Keratinocyte (primary cell): ENCODE measurements at regions not wholly inside any gene's neighbourhood (a gene's known extent, or its start where the extent isn't known, plus 50 kb on each side); places are given as distances from the start of the nearest gene placed in this dataset.
A peak's percentile ranks its signal among the peaks of the same experiment; 100 is the strongest.

Source experiments
- DNase-seq: peaks from one replicate; pipeline ENCODE4 v3.0.0-alpha.2; 2011; ENCODE audit warnings: low read depth, missing footprints, low spot score
- FAIRE-seq: peaks from 2 replicates; lab custom pipeline; 2011; peaks lifted over from hg19 to GRCh38; lab: Jason Lieb, UNC
- H2AFZ ChIP-seq: 2 replicates; pipeline ENCODE4 v1.6.0; 2012; ENCODE audit warnings: low read length, control low read depth, inconsistent platforms; ENCODE audit not compliant: control insufficient read depth
- H3K27ac ChIP-seq: 2 replicates; pipeline ENCODE4 v1.5.1; 2011; ENCODE audit warnings: low read length; ENCODE audit not compliant: control insufficient read depth, insufficient read depth
- H3K27me3 ChIP-seq: 3 replicates; pipeline ENCODE4 v1.6.0; 2011; ENCODE audit warnings: low read length; ENCODE audit not compliant: control insufficient read depth, insufficient read depth; ENCODE audit errors: extremely low read depth
- H3K36me3 ChIP-seq, 2 experiments: 2 replicates in 1 of 2; 3 replicates in 1 of 2; pipeline ENCODE4 v1.5.1; 2011; ENCODE audit warnings: low read length in 2 of 2, mild to moderate bottlenecking in 1 of 2; ENCODE audit not compliant: control insufficient read depth in 2 of 2, insufficient read depth in 2 of 2; ENCODE audit errors: extremely low read depth in 1 of 2
- H3K4me1 ChIP-seq: 3 replicates; pipeline ENCODE4 v1.5.1; 2011; ENCODE audit warnings: low read length; ENCODE audit not compliant: control insufficient read depth, insufficient read depth; ENCODE audit errors: extremely low read depth
- H3K4me2 ChIP-seq: 3 replicates; pipeline ENCODE4 v1.6.0; 2011; ENCODE audit warnings: low read depth, low read length; ENCODE audit not compliant: control insufficient read depth, insufficient read depth; ENCODE audit errors: extremely low read depth
- H3K4me3 ChIP-seq, 3 experiments: fragments of 200-600 bp in 1 of 3; sonication (generic) in 1 of 3; 2 replicates in 2 of 3; 3 replicates in 1 of 3; pipeline ENCODE4 v1.5.1; 2011 to 2016; ENCODE audit warnings: low read length in 3 of 3, mild to moderate bottlenecking in 3 of 3, control low read depth in 2 of 3, inconsistent platforms in 1 of 3, low read depth in 1 of 3, mixed read lengths in 1 of 3, mixed run types in 1 of 3, moderate library complexity in 1 of 3; ENCODE audit not compliant: control insufficient read depth in 2 of 3, insufficient read depth in 2 of 3; ENCODE audit errors: extremely low read depth in 1 of 3
- H3K79me2 ChIP-seq: 2 replicates; pipeline ENCODE4 v1.6.0; 2012; ENCODE audit warnings: low read length; ENCODE audit not compliant: control insufficient read depth, insufficient read depth
- H3K9ac ChIP-seq: 3 replicates; pipeline ENCODE4 v1.6.0; 2011; ENCODE audit warnings: low read length; ENCODE audit not compliant: control insufficient read depth, insufficient read depth; ENCODE audit errors: extremely low read depth
- H3K9me1 ChIP-seq: 3 replicates; pipeline ENCODE4 v1.6.0; 2011; ENCODE audit warnings: low read length; ENCODE audit not compliant: control insufficient read depth, insufficient read depth; ENCODE audit errors: extremely low read depth
- H3K9me3 ChIP-seq: 2 replicates; pipeline ENCODE4 v1.5.1; 2012; ENCODE audit warnings: low read depth, low read length; ENCODE audit not compliant: control insufficient read depth
- H4K20me1 ChIP-seq: 3 replicates; pipeline ENCODE4 v1.6.0; 2011; ENCODE audit warnings: low read length; ENCODE audit not compliant: control insufficient read depth, insufficient read depth; ENCODE audit errors: extremely low read depth
- CTCF ChIP-seq, 3 experiments: IDR thresholded peaks in 1 of 3; conservative IDR thresholded peaks in 1 of 3; optimal IDR thresholded peaks in 1 of 3; 2 replicates in 2 of 3; 3 replicates in 1 of 3; pipeline versions ENCODE3 to v1.5.1; 2011; ENCODE audit warnings: low read length in 3 of 3, mild to moderate bottlenecking in 3 of 3, moderate library complexity in 2 of 3, control low read depth in 1 of 3, inconsistent platforms in 1 of 3; ENCODE audit not compliant: insufficient read depth in 2 of 3; ENCODE audit errors: extremely low read depth in 1 of 3
- EZH2 ChIP-seq: IDR thresholded peaks from one replicate; pipeline ENCODE4 v1.6.1; 2012; ENCODE audit warnings: inconsistent platforms, mild to moderate bottlenecking, low read length, moderate library complexity
- dilution Hi-C: fragments of 300-500 bp; cut with MboI; formaldehyde crosslinking; loops from one replicate; pipeline ENCODE4 v1.7.0; 2020; ENCODE audit warnings: low sequenced_read_pairs; ENCODE audit not compliant: extremely low pct_ligation_motif_present

- Histone ChIP-seq H3K79me2 (no peaks in the 10 kb centered on the region), H3K9ac (peak overlapping the region; percentile 10), H4K20me1 (no peaks in the 10 kb centered on the region), H3K27me3 (no peaks in the 10 kb centered on the region), H3K4me2 (peak overlapping the region; percentile 96), H3K4me3 (peak overlapping the region in 1 of 3 experiments; percentile 24), H3K4me1 (peaks cover 38% of the 10 kb centered on the region), H2AFZ (peak overlapping the region; percentile 74), H3K9me1 (no peaks in the 10 kb centered on the region), H3K27ac (peak overlapping the region; percentile 95), H3K9me3 (no peaks in the 10 kb centered on the region), H3K36me3 (no peaks in the 10 kb centered on the region)
- TF ChIP-seq EZH2 (no peak), CTCF (optimal IDR thresholded peaks at IDR 0.05 in 1 of 3, IDR thresholded peaks at IDR 0.05 in 1 of 3, conservative IDR thresholded peaks at IDR 0.05 in 1 of 3; ENCODE audit: extremely low read depth in 1 of 3, insufficient read depth in 2 of 3, low read length in 3 of 3) (no peak)
- DNase-seq (no peak), FAIRE-seq (peak; percentile 52)
- dilution Hi-C loops = no loop called here
Observed at GRCh38 chr20:10954908-10955580, 281.2 kb upstream of the JAG1 start.

- H3K9me1 ChIP-seq = no peaks in the 10 kb centered on the region
- H3K4me1 ChIP-seq = peaks cover 27% of the 10 kb centered on the region
- H3K36me3 ChIP-seq = no peaks in the 10 kb centered on the region
- no peaks in the 10 kb centered on the region for H3K27me3 ChIP-seq
- FAIRE-seq = no peak
- H3K9ac ChIP-seq = no peak overlapping the region
- no peaks in the 10 kb centered on the region for H3K9me3 ChIP-seq
- TF ChIP-seq EZH2 (no peak), CTCF (optimal IDR thresholded peaks at IDR 0.05 in 1 of 3, IDR thresholded peaks at IDR 0.05 in 1 of 3, conservative IDR thresholded peaks at IDR 0.05 in 1 of 3; ENCODE audit: extremely low read depth in 1 of 3, insufficient read depth in 2 of 3, low read length in 3 of 3) (no peak)
- DNase-seq = no peak
- no peaks in the 10 kb centered on the region for H3K79me2 ChIP-seq
- no peak overlapping the region for H2AFZ ChIP-seq
- H3K4me3 ChIP-seq = no peak overlapping the region
- dilution Hi-C loops = no loop called here
- no peak overlapping the region for H3K27ac ChIP-seq
- H4K20me1 ChIP-seq = no peaks in the 10 kb centered on the region
- no peak overlapping the region for H3K4me2 ChIP-seq
Observed at GRCh38 chr20:10958279-10958678, 284.5 kb upstream of the JAG1 start.
